Gastrocnemius medialis (tissue), 4 donors: ENCODE measurements at regions not wholly inside any gene's neighbourhood (a gene's known extent, or its start where the extent isn't known, plus 50 kb on each side); places are given as distances from the start of the nearest gene placed in this dataset.

Experiments
- CTCF ChIP-seq, 5 experiments: fragments of 450-650 bp in 3 of 5; fragments of 200-600 bp in 2 of 5; sonication (generic) in 2 of 5; IDR thresholded peaks in 4 of 5; conservative IDR thresholded peaks in 1 of 5; 1 replicate in 4 of 5; 2 replicates in 1 of 5; pipeline ENCODE4 v1.5.1; 2016 to 2019; ENCODE audit warnings: antibody characterized with exemption in 5 of 5, mild to moderate bottlenecking in 3 of 5, moderate library complexity in 3 of 5
- POLR2A ChIP-seq, 2 donors: fragments of 450-650 bp; IDR thresholded peaks; one replicate each; pipeline ENCODE4 v1.6.1; 2017; ENCODE audit warnings: antibody characterized with exemption in 2 of 2, mild to moderate bottlenecking in 2 of 2, moderate library complexity in 2 of 2

DNA sequence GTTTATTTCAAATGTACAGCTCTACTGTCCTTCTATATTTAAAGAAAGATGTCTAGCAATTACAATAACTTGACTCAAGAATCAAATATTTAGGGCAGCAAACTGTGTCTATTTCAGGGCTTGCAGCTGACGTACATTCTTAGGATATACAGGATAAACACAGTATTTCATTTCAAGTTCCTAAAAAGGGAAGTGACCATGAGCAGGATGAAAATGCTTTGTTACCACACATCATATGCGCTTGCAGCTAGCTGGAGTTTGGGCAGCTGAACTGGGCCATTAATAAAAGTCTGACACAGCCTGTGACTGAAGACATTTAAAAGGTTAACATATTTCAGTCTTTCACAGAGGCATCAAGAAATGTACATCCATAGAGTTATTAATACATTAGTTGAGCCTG lies 264.6 kb upstream of the TRIB2 start:
- TF ChIP-seq CTCF (IDR thresholded peaks at IDR 0.05 in 4 of 5, conservative IDR thresholded peaks at IDR 0.05 in 1 of 5), result no peak
- peak in 1 of 2 donors; percentile 23 for TF ChIP-seq POLR2A (IDR thresholded peaks at IDR 0.05)
